OCI-LY1 (cell line): ENCODE measurements at regions not wholly inside any gene's neighbourhood (a gene's known extent, or its start where the extent isn't known, plus 50 kb on each side); places are given as distances from the start of the nearest gene placed in this dataset.

Experiments used
- CTCF ChIP-seq: fragments of 200-600 bp; sonication (generic), shearing (Covaris generic); IDR thresholded peaks from 2 replicates; pipeline ENCODE4 v1.5.1; 2017; ENCODE audit warnings: mild to moderate bottlenecking, antibody characterized with exemption, low read length, moderate library complexity, mixed read lengths
- EZH2 ChIP-seq: fragments of 200-600 bp; sonication (generic), shearing (Covaris generic); IDR thresholded peaks from 2 replicates; pipeline ENCODE4 v1.8.0; 2017; ENCODE audit warnings: borderline replicate concordance, mixed run types, mild to moderate bottlenecking, antibody characterized with exemption, low read length, moderate library complexity, mixed read lengths

GRCh38 chr1:30028939-30029338 is 694.4 kb downstream of the MATN1 start:
- TF ChIP-seq CTCF (no peak), EZH2 (no peak)
